ENCODE measurements at regions not wholly inside any gene's neighbourhood (a gene's known extent, or its start where the extent isn't known, plus 50 kb on each side); places are given as distances from the start of the nearest gene placed in this dataset.
A peak's percentile ranks its signal among the peaks of the same experiment; 100 is the strongest.

GRCh38 chr12:27907766-27908165 lies 64.8 kb downstream of the PTHLH start:
- DNase-seq (ENCODE audit: low spot score): peak; percentile 35

- no peak for DNase-seq (ENCODE audit: low spot score)
Measured at GRCh38 chr12:27906658-27907473, 65.7 kb downstream of the PTHLH start.

- DNase-seq (ENCODE audit: low spot score): no peak
Measured at GRCh38 chr12:27906127-27906500, 66.4 kb downstream of the PTHLH start.

GRCh38 chr12:27905285-27906126 lies 67.0 kb downstream of the PTHLH start:
- no peak for DNase-seq (ENCODE audit: low spot score)

- DNase-seq (ENCODE audit: low spot score): no peak
Measured at GRCh38 chr12:27902651-27903050, 69.9 kb downstream of the PTHLH start.

- DNase-seq (ENCODE audit: low spot score): no peak
Measured at GRCh38 chr12:27901959-27902358, 70.6 kb downstream of the PTHLH start.

GRCh38 chr12:27900920-27901879 lies 71.3 kb downstream of the PTHLH start:
- DNase-seq (ENCODE audit: low spot score): no peak

- peak; percentile 95 for DNase-seq (ENCODE audit: low spot score)
Measured at GRCh38 chr12:27899151-27899661, 73.3 kb downstream of the PTHLH start.

- DNase-seq (ENCODE audit: low spot score): no peak
Measured at GRCh38 chr12:27898022-27898421, 74.5 kb downstream of the PTHLH start.

GRCh38 chr12:27896419-27896990 lies 76.0 kb downstream of the PTHLH start:
- no peak for DNase-seq (ENCODE audit: low spot score)

GRCh38 chr12:27894309-27894708 lies 78.2 kb downstream of the PTHLH start:
- no peak for DNase-seq (ENCODE audit: low spot score)

GRCh38 chr12:27879708-27880107 lies 92.8 kb downstream of the PTHLH start:
- no peak for DNase-seq (ENCODE audit: low spot score)

- no peak for DNase-seq (ENCODE audit: low spot score)
Measured at GRCh38 chr12:27875677-27876076, 95.6 kb upstream of the MANSC4 start.

GRCh38 chr12:27873010-27873409 lies 93.0 kb upstream of the MANSC4 start:
- DNase-seq (ENCODE audit: low spot score): no peak

- no peak for DNase-seq (ENCODE audit: low spot score)
Measured at GRCh38 chr12:27871946-27872345, 91.9 kb upstream of the MANSC4 start.

- DNase-seq (ENCODE audit: low spot score): no peak
Measured at GRCh38 chr12:27870939-27871338, 90.9 kb upstream of the MANSC4 start.

- no peak for DNase-seq (ENCODE audit: low spot score)
Measured at GRCh38 chr12:27869567-27869966, 89.5 kb upstream of the MANSC4 start.

- peak; percentile 47 for DNase-seq (ENCODE audit: low spot score)
Measured at GRCh38 chr12:27868139-27868538, 88.1 kb upstream of the MANSC4 start.

GRCh38 chr12:27866373-27867101 lies 86.5 kb upstream of the MANSC4 start:
- peak; percentile 32 for DNase-seq (ENCODE audit: low spot score)

GRCh38 chr12:27865421-27865820 lies 85.4 kb upstream of the MANSC4 start:
- no peak for DNase-seq (ENCODE audit: low spot score)
